BLaER1 (cell line): ENCODE measurements at regions not wholly inside any gene's neighbourhood (a gene's known extent, or its start where the extent isn't known, plus 50 kb on each side); places are given as distances from the start of the nearest gene placed in this dataset.
A peak's percentile ranks its signal among the peaks of the same experiment; 100 is the strongest.

Experiments
- H3K27ac ChIP-seq: shearing (Covaris generic); formaldehyde crosslinking; 2 replicates; pipeline ENCODE4 v1.8.1; 2022
- H3K27me3 ChIP-seq: shearing (Covaris generic); formaldehyde crosslinking; 2 replicates; pipeline ENCODE4 v1.8.1; 2022
- H3K36me3 ChIP-seq: shearing (Covaris generic); formaldehyde crosslinking; 2 replicates; pipeline ENCODE4 v1.8.1; 2022
- H3K4me1 ChIP-seq: shearing (Covaris generic); formaldehyde crosslinking; 2 replicates; pipeline ENCODE4 v1.8.1; 2022
- H3K4me2 ChIP-seq: shearing (Covaris generic); formaldehyde crosslinking; 2 replicates; pipeline ENCODE4 v1.8.1; 2022
- H3K4me3 ChIP-seq: shearing (Covaris generic); formaldehyde crosslinking; 2 replicates; pipeline ENCODE4 v1.8.1; 2022
- H3K9ac ChIP-seq: shearing (Covaris generic); formaldehyde crosslinking; 2 replicates; pipeline ENCODE4 v1.8.1; 2022
- H3K9me3 ChIP-seq: shearing (Covaris generic); formaldehyde crosslinking; 2 replicates; pipeline ENCODE4 v1.8.1; 2022
- H4K20me1 ChIP-seq: shearing (Covaris generic); formaldehyde crosslinking; 2 replicates; pipeline ENCODE4 v1.8.1; 2022
- Cebpa-rat ChIP-seq: shearing (Covaris generic); IDR thresholded peaks from 2 replicates; pipeline ENCODE4 v1.8.1; 2022

GRCh38 chr3:178417736-178418135, 118.5 kb upstream of the KCNMB2 start:
- no peak for TF ChIP-seq Cebpa-rat

GRCh38 chr3:178419071-178419470, 117.2 kb upstream of the KCNMB2 start:
- Histone ChIP-seq H3K4me3 (no peak overlapping the region), H3K9me3 (no peaks in the 10 kb centered on the region), H3K4me2 (no peak overlapping the region), H3K27ac (no peak overlapping the region), H3K27me3 (no peaks in the 10 kb centered on the region), H4K20me1 (no peaks in the 10 kb centered on the region), H3K36me3 (no peaks in the 10 kb centered on the region), H3K9ac (no peak overlapping the region), H3K4me1 (no peaks in the 10 kb centered on the region)
- no peak for TF ChIP-seq Cebpa-rat

More at GRCh38 chr3:178417736-178418135, 118.5 kb upstream of the KCNMB2 start:
- Histone ChIP-seq H3K9me3 (no peaks in the 10 kb centered on the region), H3K9ac (no peak overlapping the region), H3K27ac (no peak overlapping the region), H3K27me3 (no peaks in the 10 kb centered on the region), H3K36me3 (no peaks in the 10 kb centered on the region), H3K4me1 (no peaks in the 10 kb centered on the region), H3K4me2 (no peak overlapping the region), H4K20me1 (no peaks in the 10 kb centered on the region), H3K4me3 (no peak overlapping the region)

GRCh38 chr3:178420033-178420432, 116.2 kb upstream of the KCNMB2 start:
- H3K36me3 ChIP-seq: no peaks in the 10 kb centered on the region
- H3K9ac ChIP-seq: no peak overlapping the region
- H3K27ac ChIP-seq: no peak overlapping the region
- H4K20me1 ChIP-seq: no peaks in the 10 kb centered on the region
- no peaks in the 10 kb centered on the region for H3K27me3 ChIP-seq
- H3K4me2 ChIP-seq: no peak overlapping the region
- no peaks in the 10 kb centered on the region for H3K9me3 ChIP-seq
- no peak for TF ChIP-seq Cebpa-rat
- no peaks in the 10 kb centered on the region for H3K4me1 ChIP-seq
- no peak overlapping the region for H3K4me3 ChIP-seq

GRCh38 chr3:178421069-178421468, 115.2 kb upstream of the KCNMB2 start:
- H4K20me1 ChIP-seq: no peaks in the 10 kb centered on the region
- no peaks in the 10 kb centered on the region for H3K4me1 ChIP-seq
- H3K4me2 ChIP-seq: no peak overlapping the region
- no peak overlapping the region for H3K9ac ChIP-seq
- H3K36me3 ChIP-seq: no peaks in the 10 kb centered on the region
- no peaks in the 10 kb centered on the region for H3K9me3 ChIP-seq
- no peak overlapping the region for H3K27ac ChIP-seq
- no peaks in the 10 kb centered on the region for H3K27me3 ChIP-seq
- no peak for TF ChIP-seq Cebpa-rat
- no peak overlapping the region for H3K4me3 ChIP-seq

GRCh38 chr3:178422406-178422805, 113.8 kb upstream of the KCNMB2 start:
- Histone ChIP-seq H3K4me1 (no peaks in the 10 kb centered on the region), H3K4me2 (no peak overlapping the region), H3K4me3 (no peak overlapping the region), H3K27ac (no peak overlapping the region), H3K9ac (no peak overlapping the region), H3K36me3 (no peaks in the 10 kb centered on the region), H3K27me3 (no peaks in the 10 kb centered on the region), H3K9me3 (no peaks in the 10 kb centered on the region), H4K20me1 (no peaks in the 10 kb centered on the region)
- no peak for TF ChIP-seq Cebpa-rat

- no peak for TF ChIP-seq Cebpa-rat
- H4K20me1 ChIP-seq: no peaks in the 10 kb centered on the region
- no peak overlapping the region for H3K4me3 ChIP-seq
- H3K9ac ChIP-seq: no peak overlapping the region
- H3K4me2 ChIP-seq: no peak overlapping the region
- H3K4me1 ChIP-seq: no peaks in the 10 kb centered on the region
- no peak overlapping the region for H3K27ac ChIP-seq
- no peaks in the 10 kb centered on the region for H3K36me3 ChIP-seq
- H3K27me3 ChIP-seq: no peaks in the 10 kb centered on the region
- no peaks in the 10 kb centered on the region for H3K9me3 ChIP-seq
Measured at GRCh38 chr3:178428037-178428436, 108.2 kb upstream of the KCNMB2 start.

GRCh38 chr3:178434206-178434805, 101.9 kb upstream of the KCNMB2 start:
- H3K27me3 ChIP-seq: no peaks in the 10 kb centered on the region
- no peaks in the 10 kb centered on the region for H3K36me3 ChIP-seq
- H4K20me1 ChIP-seq: no peaks in the 10 kb centered on the region
- no peak overlapping the region for H3K4me3 ChIP-seq
- no peak overlapping the region for H3K4me2 ChIP-seq
- H3K27ac ChIP-seq: no peak overlapping the region
- no peaks in the 10 kb centered on the region for H3K9me3 ChIP-seq
- peaks cover 9% of the 10 kb centered on the region for H3K4me1 ChIP-seq
- TF ChIP-seq Cebpa-rat: no peak
- no peak overlapping the region for H3K9ac ChIP-seq

GRCh38 chr3:178435575-178435974, 100.7 kb upstream of the KCNMB2 start:
- Histone ChIP-seq H3K9ac (no peak overlapping the region), H3K27ac (no peak overlapping the region), H3K4me1 (peaks cover 9% of the 10 kb centered on the region), H3K4me2 (peak overlapping the region; percentile 24; the same call in 1 of the 2 replicates), H3K27me3 (no peaks in the 10 kb centered on the region), H3K36me3 (no peaks in the 10 kb centered on the region), H3K9me3 (no peaks in the 10 kb centered on the region), H4K20me1 (no peaks in the 10 kb centered on the region), H3K4me3 (no peak overlapping the region)
- no peak for TF ChIP-seq Cebpa-rat

- no peak overlapping the region for H3K4me3 ChIP-seq
- no peak overlapping the region for H3K9ac ChIP-seq
- no peaks in the 10 kb centered on the region for H3K9me3 ChIP-seq
- no peak overlapping the region for H3K27ac ChIP-seq
- no peaks in the 10 kb centered on the region for H3K36me3 ChIP-seq
- H3K4me1 ChIP-seq: peaks cover 9% of the 10 kb centered on the region
- H3K4me2 ChIP-seq: no peak overlapping the region
- H4K20me1 ChIP-seq: no peaks in the 10 kb centered on the region
- TF ChIP-seq Cebpa-rat: no peak
- H3K27me3 ChIP-seq: no peaks in the 10 kb centered on the region
Measured at GRCh38 chr3:178436773-178437172, 99.5 kb upstream of the KCNMB2 start.

GRCh38 chr3:178437236-178437635, 99.0 kb upstream of the KCNMB2 start:
- Histone ChIP-seq H3K27ac (no peak overlapping the region), H3K9me3 (no peaks in the 10 kb centered on the region), H3K4me2 (no peak overlapping the region), H3K9ac (no peak overlapping the region), H3K36me3 (no peaks in the 10 kb centered on the region), H3K4me3 (no peak overlapping the region), H3K4me1 (peaks cover 9% of the 10 kb centered on the region), H4K20me1 (no peaks in the 10 kb centered on the region), H3K27me3 (no peaks in the 10 kb centered on the region)
- no peak for TF ChIP-seq Cebpa-rat

- TF ChIP-seq Cebpa-rat: no peak
Measured at GRCh38 chr3:178439504-178439903, 96.7 kb upstream of the KCNMB2 start.

More at GRCh38 chr3:178439504-178439903, 96.7 kb upstream of the KCNMB2 start:
- no peaks in the 10 kb centered on the region for H4K20me1 ChIP-seq
- H3K9me3 ChIP-seq: no peaks in the 10 kb centered on the region
- no peak overlapping the region for H3K4me3 ChIP-seq
- H3K36me3 ChIP-seq: no peaks in the 10 kb centered on the region
- peaks cover 9% of the 10 kb centered on the region for H3K4me1 ChIP-seq
- H3K27me3 ChIP-seq: no peaks in the 10 kb centered on the region
- no peak overlapping the region for H3K27ac ChIP-seq
- H3K9ac ChIP-seq: no peak overlapping the region
- H3K4me2 ChIP-seq: no peak overlapping the region
